GM19463 (cell line): ENCODE measurements at regions not wholly inside any gene's neighbourhood (a gene's known extent, or its start where the extent isn't known, plus 50 kb on each side); places are given as distances from the start of the nearest gene placed in this dataset.

Source experiments
- ATAC-seq: cut with Tn5 transposase; IDR thresholded peaks from one replicate; pipeline ENCODE4 v1.9.1; 2021; ENCODE audit warnings: mild to moderate bottlenecking, moderate library complexity; ENCODE audit not compliant: unreplicated experiment

GRCh38 chr4:130127297-130127696 is 1031.3 kb downstream of the C4orf33 start:
- no peak for ATAC-seq

GRCh38 chr4:130131536-130131935 is 1035.6 kb downstream of the C4orf33 start:
- ATAC-seq, result no peak

- ATAC-seq, result no peak
Observed at GRCh38 chr4:130141651-130142050, 1045.7 kb downstream of the C4orf33 start.

GRCh38 chr4:130143656-130144055 is 1047.7 kb downstream of the C4orf33 start:
- ATAC-seq, result no peak

GRCh38 chr4:130146773-130147172 is 1050.8 kb downstream of the C4orf33 start:
- no peak for ATAC-seq

GRCh38 chr4:130147641-130148040 is 1051.7 kb downstream of the C4orf33 start:
- ATAC-seq, result no peak

- no peak for ATAC-seq
Observed at GRCh38 chr4:130154901-130155300, 1058.9 kb downstream of the C4orf33 start.

- no peak for ATAC-seq
Observed at GRCh38 chr4:130163701-130164100, 1067.7 kb downstream of the C4orf33 start.

GRCh38 chr4:130165381-130165780 is 1069.4 kb downstream of the C4orf33 start:
- no peak for ATAC-seq

- no peak for ATAC-seq
Observed at GRCh38 chr4:130172156-130172555, 1076.2 kb downstream of the C4orf33 start.

GRCh38 chr4:130178106-130178505 is 1082.2 kb downstream of the C4orf33 start:
- no peak for ATAC-seq

GRCh38 chr4:130183096-130183495 is 1087.1 kb downstream of the C4orf33 start:
- ATAC-seq, result no peak

GRCh38 chr4:130183766-130184165 is 1087.8 kb downstream of the C4orf33 start:
- no peak for ATAC-seq

GRCh38 chr4:130185123-130185522 is 1089.2 kb downstream of the C4orf33 start:
- ATAC-seq, result no peak

GRCh38 chr4:130186931-130187330 is 1091.0 kb downstream of the C4orf33 start:
- ATAC-seq, result no peak

- no peak for ATAC-seq
Observed at GRCh38 chr4:130187587-130187986, 1091.6 kb downstream of the C4orf33 start.

- no peak for ATAC-seq
Observed at GRCh38 chr4:130192787-130193186, 1096.8 kb downstream of the C4orf33 start.

- no peak for ATAC-seq
Observed at GRCh38 chr4:130197946-130198345, 1102.0 kb downstream of the C4orf33 start.

- ATAC-seq, result no peak
Observed at GRCh38 chr4:130203571-130203970, 1107.6 kb downstream of the C4orf33 start.

GRCh38 chr4:130210864-130211263 is 1114.9 kb downstream of the C4orf33 start:
- no peak for ATAC-seq

GRCh38 chr4:130214268-130214667 is 1118.3 kb downstream of the C4orf33 start:
- ATAC-seq, result no peak

GRCh38 chr4:130233377-130234047 is 1137.6 kb downstream of the C4orf33 start:
- ATAC-seq, result peak; percentile 100

- ATAC-seq, result no peak
Observed at GRCh38 chr4:130238121-130238520, 1142.2 kb downstream of the C4orf33 start.
